ENCODE measurements at regions not wholly inside any gene's neighbourhood (a gene's known extent, or its start where the extent isn't known, plus 50 kb on each side); places are given as distances from the start of the nearest gene placed in this dataset.

DNA sequence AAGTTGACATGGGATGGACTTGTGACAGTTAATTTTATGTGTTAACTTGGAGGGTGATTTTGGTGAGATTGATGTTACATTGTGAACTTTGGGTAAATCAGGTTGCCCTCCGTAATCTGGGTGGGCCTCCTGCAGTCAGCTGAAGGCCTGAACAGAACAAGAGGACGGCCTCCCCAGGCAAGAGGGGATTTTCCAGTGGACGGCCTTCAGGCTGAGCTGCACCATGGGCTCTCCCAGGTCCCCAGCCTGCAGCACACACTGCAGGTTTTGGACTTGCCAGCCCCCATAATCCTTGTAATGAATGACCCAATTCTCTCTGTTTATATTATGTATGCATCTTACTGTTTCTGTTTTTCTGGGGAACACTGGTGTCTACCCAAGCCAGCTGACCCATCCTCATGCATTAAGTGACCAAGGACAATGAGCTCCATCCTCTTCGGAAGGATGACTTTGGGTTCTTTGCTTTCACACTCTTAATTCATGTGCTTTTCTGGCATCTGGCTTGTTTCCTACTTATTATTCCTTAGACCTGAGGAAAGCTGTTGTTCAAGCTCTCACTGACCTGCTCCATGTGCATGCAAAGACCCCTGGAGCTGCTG, 64.2 kb downstream of the DACT2 start:
- no peak overlapping the region for H3K27ac ChIP-seq
- no peak overlapping the region for H3K4me3 ChIP-seq
- TF ChIP-seq, protein P1, sequence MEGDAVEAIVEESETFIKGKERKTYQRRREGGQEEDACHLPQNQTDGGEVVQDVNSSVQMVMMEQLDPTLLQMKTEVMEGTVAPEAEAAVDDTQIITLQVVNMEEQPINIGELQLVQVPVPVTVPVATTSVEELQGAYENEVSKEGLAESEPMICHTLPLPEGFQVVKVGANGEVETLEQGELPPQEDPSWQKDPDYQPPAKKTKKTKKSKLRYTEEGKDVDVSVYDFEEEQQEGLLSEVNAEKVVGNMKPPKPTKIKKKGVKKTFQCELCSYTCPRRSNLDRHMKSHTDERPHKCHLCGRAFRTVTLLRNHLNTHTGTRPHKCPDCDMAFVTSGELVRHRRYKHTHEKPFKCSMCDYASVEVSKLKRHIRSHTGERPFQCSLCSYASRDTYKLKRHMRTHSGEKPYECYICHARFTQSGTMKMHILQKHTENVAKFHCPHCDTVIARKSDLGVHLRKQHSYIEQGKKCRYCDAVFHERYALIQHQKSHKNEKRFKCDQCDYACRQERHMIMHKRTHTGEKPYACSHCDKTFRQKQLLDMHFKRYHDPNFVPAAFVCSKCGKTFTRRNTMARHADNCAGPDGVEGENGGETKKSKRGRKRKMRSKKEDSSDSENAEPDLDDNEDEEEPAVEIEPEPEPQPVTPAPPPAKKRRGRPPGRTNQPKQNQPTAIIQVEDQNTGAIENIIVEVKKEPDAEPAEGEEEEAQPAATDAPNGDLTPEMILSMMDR (IDR thresholded peaks at IDR 0.05) = no peak
- H3K27me3 ChIP-seq = no peaks in the 10 kb centered on the region
- H3K9me3 ChIP-seq = peaks cover 0 to 9% (median 4%) of the 10 kb centered on the region in 3 donors
- no peak for DNase-seq
- intact Hi-C loops (cut with DNase I; ENCODE audit: low total_unique reads) = no loop called here
- no peaks in the 10 kb centered on the region for H3K4me1 ChIP-seq
- H3K36me3 ChIP-seq = no peaks in the 10 kb centered on the region

DNA sequence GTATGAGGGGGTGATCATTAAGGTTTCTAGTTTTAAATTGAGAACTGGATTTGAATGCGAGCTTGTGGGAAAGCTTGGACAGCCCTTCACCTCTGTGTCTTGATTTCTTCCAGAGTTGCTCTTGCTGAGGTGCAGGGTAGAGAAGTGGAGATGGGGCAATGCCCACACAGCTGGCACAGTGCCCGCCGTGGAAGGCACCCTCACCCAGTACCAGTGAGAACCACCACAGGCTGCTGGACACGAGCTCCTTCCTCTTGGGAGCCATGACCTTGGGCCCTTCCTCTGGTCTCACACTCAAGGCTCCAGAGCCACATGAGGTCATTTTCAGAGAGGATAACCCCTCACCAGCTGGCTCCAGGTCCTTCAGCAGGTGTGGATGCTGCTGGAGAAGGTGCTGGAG, 67.3 kb downstream of the DACT2 start:
- intact Hi-C loops (cut with DNase I; ENCODE audit: low total_unique reads) = no loop called here
- TF ChIP-seq, protein P1 (IDR thresholded peaks at IDR 0.05) = no peak
- no peak for DNase-seq

DNA sequence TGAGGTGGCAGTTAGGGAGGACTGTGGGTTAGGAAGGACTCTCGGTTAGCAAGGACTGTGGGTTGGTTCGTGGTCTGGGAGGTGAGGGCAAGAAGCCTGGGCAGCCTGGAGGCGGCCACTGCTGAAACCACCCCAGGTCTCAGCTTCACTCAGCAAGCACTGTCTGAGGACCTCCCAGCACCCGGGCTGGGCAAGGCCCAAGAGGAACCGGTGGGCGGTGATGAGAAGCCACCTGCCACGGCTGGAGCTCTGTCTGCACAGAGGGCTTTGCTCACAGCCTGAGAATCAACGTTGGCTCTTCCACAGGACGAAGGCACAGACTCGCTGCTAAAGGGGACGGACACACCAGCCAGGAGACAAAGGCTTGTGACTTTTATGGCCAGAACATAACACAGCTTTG, 69.3 kb downstream of the DACT2 start:
- no peak overlapping the region for H3K27ac ChIP-seq
- TF ChIP-seq, protein P1 (IDR thresholded peaks at IDR 0.05) = no peak
- H3K4me3 ChIP-seq = no peak overlapping the region
- intact Hi-C loops (cut with DNase I; ENCODE audit: low total_unique reads) = no loop called here
- H3K4me1 ChIP-seq = peaks cover 0 to 9% (median 3%) of the 10 kb centered on the region in 4 donors
- H3K36me3 ChIP-seq = no peaks in the 10 kb centered on the region
- DNase-seq = no peak
- no peaks in the 10 kb centered on the region for H3K27me3 ChIP-seq
- H3K9me3 ChIP-seq = peaks cover 0 to 5% (median 0%) of the 10 kb centered on the region in 3 donors

More for the DNA sequence above, 67.3 kb downstream of the DACT2 start:
- no peak overlapping the region for H3K27ac ChIP-seq
- H3K36me3 ChIP-seq = no peaks in the 10 kb centered on the region
- no peaks in the 10 kb centered on the region for H3K27me3 ChIP-seq
- peaks cover 0 to 7% (median 3%) of the 10 kb centered on the region in 4 donors for H3K4me1 ChIP-seq
- peaks cover 0 to 9% (median 4%) of the 10 kb centered on the region in 3 donors for H3K9me3 ChIP-seq
- H3K4me3 ChIP-seq = no peak overlapping the region

DNA sequence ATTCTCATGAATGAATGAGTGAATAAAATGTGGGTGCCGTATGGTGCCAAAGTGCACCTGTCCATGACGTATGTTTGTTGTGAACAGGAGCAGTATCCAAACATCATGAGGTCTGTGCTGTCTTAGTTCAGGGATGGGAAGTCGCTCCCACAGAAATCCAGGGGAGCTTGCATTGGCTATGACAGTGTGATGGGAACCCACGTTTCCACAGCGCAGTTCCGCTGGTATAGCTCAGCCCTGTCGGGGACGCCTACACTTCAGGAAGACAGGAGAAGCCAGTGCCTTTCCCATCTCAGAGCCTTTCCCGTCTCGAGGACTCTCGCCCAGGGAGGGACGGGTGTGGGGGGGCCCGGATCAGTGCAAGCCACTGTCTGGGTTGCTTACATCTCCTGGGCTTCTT, 69.8 kb downstream of the DACT2 start:
- Histone ChIP-seq H3K4me1 (peaks cover 0 to 9% (median 3%) of the 10 kb centered on the region in 4 donors), H3K9me3 (no peaks in the 10 kb centered on the region), H3K36me3 (no peaks in the 10 kb centered on the region), H3K27ac (no peak overlapping the region), H3K27me3 (no peaks in the 10 kb centered on the region), H3K4me3 (no peak overlapping the region)
- DNase-seq = no peak
- intact Hi-C loops (cut with DNase I; ENCODE audit: low total_unique reads) = no loop called here
- TF ChIP-seq, protein P1 (IDR thresholded peaks at IDR 0.05) = no peak

DNA sequence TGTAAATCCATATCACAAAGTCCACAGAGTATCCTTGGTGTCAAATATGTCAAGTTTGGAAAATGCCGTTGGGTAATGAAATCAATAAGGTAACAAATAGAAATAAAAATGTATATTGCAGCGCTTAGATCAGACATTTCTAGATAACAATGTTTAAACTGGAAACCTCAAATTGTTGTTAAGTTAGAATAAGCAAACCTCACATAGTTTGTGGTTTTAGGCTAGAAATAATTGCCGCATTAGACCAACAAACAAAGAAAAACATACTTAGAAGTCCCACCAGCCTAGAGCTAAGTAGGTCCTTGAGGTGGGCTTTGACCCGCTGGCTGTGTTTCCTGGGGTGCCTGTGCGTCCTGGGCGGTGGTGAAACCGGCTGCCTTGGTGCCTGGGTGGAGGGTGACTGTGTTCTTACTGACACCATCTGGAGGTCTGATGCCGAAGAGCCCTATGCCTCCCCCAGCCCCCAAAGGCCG, 71.4 kb downstream of the DACT2 start:
- TF ChIP-seq, protein P1 (IDR thresholded peaks at IDR 0.05) = no peak
- peaks cover 0 to 9% (median 3%) of the 10 kb centered on the region in 4 donors for H3K4me1 ChIP-seq
- intact Hi-C loops (cut with DNase I; ENCODE audit: low total_unique reads) = no loop called here
- no peaks in the 10 kb centered on the region for H3K27me3 ChIP-seq
- no peaks in the 10 kb centered on the region for H3K36me3 ChIP-seq
- no peak overlapping the region for H3K4me3 ChIP-seq
- no peak overlapping the region for H3K27ac ChIP-seq
- DNase-seq = no peak
- no peaks in the 10 kb centered on the region for H3K9me3 ChIP-seq
